Thymus (tissue), 11 donors: ENCODE measurements at regions not wholly inside any gene's neighbourhood (a gene's known extent, or its start where the extent isn't known, plus 50 kb on each side); places are given as distances from the start of the nearest gene placed in this dataset.

Source experiments
- DNase-seq, 9 donors: peaks; one replicate each; pipeline ENCODE4 v3.0.0-alpha.2; 2013; ENCODE audit warnings: low spot score in 9 of 9, low read depth in 6 of 9, missing footprints in 1 of 9
- H3K27ac ChIP-seq, 2 donors: one replicate each; pipeline ENCODE4 v1.5.1; 2013; ENCODE audit warnings: control low read depth in 1 of 2, low read depth in 1 of 2, low read length in 1 of 2, mild to moderate bottlenecking in 1 of 2, moderate library complexity in 1 of 2
- H3K27me3 ChIP-seq, 2 donors: one replicate each; pipeline ENCODE4 v1.5.1; 2013; ENCODE audit warnings: low read length in 1 of 2; ENCODE audit not compliant: control insufficient read depth in 2 of 2, insufficient read depth in 1 of 2
- H3K36me3 ChIP-seq, 2 donors: one replicate each; pipeline ENCODE4 v1.5.1; 2013; ENCODE audit warnings: low read length in 1 of 2, mild to moderate bottlenecking in 1 of 2, moderate library complexity in 1 of 2; ENCODE audit not compliant: control insufficient read depth in 2 of 2, insufficient read depth in 2 of 2
- H3K4me1 ChIP-seq, 2 donors: one replicate each; pipeline ENCODE4 v1.5.1; 2013; ENCODE audit warnings: low read length in 2 of 2; ENCODE audit not compliant: control insufficient read depth in 2 of 2, insufficient read depth in 2 of 2
- H3K4me3 ChIP-seq, 2 donors: one replicate each; pipeline ENCODE4 v1.5.1; 2013; ENCODE audit warnings: low read length in 2 of 2, control low read depth in 1 of 2, mild to moderate bottlenecking in 1 of 2
- H3K9me3 ChIP-seq, 2 donors: one replicate each; pipeline ENCODE4 v1.5.1; 2013; ENCODE audit warnings: low read length in 1 of 2, mild to moderate bottlenecking in 1 of 2; ENCODE audit not compliant: control insufficient read depth in 2 of 2, insufficient read depth in 1 of 2
- WGBS: extraction: QIAGEN DNeasy Blood & Tissue Kit; methylation state at CpG from one replicate; pipeline ENCODE4 v1.1.7; 2013; 5-methylcytosine and 5-hydroxymethylcytosine counted together
- donor health status: healthy.

- Histone ChIP-seq H3K9me3 (no peaks in the 10 kb centered on the region), H3K27me3 (no peaks in the 10 kb centered on the region), H3K4me3 (no peak overlapping the region), H3K4me1 (no peaks in the 10 kb centered on the region), H3K36me3 (no peaks in the 10 kb centered on the region), H3K27ac (no peak overlapping the region)
- WGBS, result 94% methylated on average over 9 of the region's 9 CpGs
- no peak for DNase-seq
Observed at GRCh38 chr5:27396998-27397397, 358.6 kb upstream of the CDH9 start.

GRCh38 chr5:27392716-27393115 lies 354.3 kb upstream of the CDH9 start:
- Histone ChIP-seq H3K36me3 (no peaks in the 10 kb centered on the region), H3K27me3 (no peaks in the 10 kb centered on the region), H3K4me3 (no peak overlapping the region), H3K27ac (no peak overlapping the region), H3K4me1 (no peaks in the 10 kb centered on the region), H3K9me3 (no peaks in the 10 kb centered on the region)
- no peak for DNase-seq
- 23% methylated on average over 1 of the region's 1 CpG for WGBS

- 89% methylated on average over 2 of the region's 2 CpGs for WGBS
- Histone ChIP-seq H3K4me1 (no peaks in the 10 kb centered on the region), H3K9me3 (no peaks in the 10 kb centered on the region), H3K36me3 (no peaks in the 10 kb centered on the region), H3K27me3 (no peaks in the 10 kb centered on the region), H3K4me3 (no peak overlapping the region), H3K27ac (no peak overlapping the region)
- no peak for DNase-seq
Observed at GRCh38 chr5:27389696-27390095, 351.3 kb upstream of the CDH9 start.

- H3K4me1 ChIP-seq, result no peaks in the 10 kb centered on the region
- no peaks in the 10 kb centered on the region for H3K27me3 ChIP-seq
- H3K27ac ChIP-seq, result no peak overlapping the region
- H3K9me3 ChIP-seq, result no peaks in the 10 kb centered on the region
- WGBS, result 72% methylated on average over 4 of the region's 4 CpGs
- H3K4me3 ChIP-seq, result no peak overlapping the region
- no peak for DNase-seq
- H3K36me3 ChIP-seq, result no peaks in the 10 kb centered on the region
Observed at GRCh38 chr5:27388755-27389154, 350.4 kb upstream of the CDH9 start.

GRCh38 chr5:27387535-27388073 lies 349.2 kb upstream of the CDH9 start:
- Histone ChIP-seq H3K4me1 (no peaks in the 10 kb centered on the region), H3K36me3 (no peaks in the 10 kb centered on the region), H3K9me3 (no peaks in the 10 kb centered on the region), H3K27ac (no peak overlapping the region), H3K4me3 (no peak overlapping the region), H3K27me3 (no peaks in the 10 kb centered on the region)
- 92% methylated on average over 3 of the region's 3 CpGs for WGBS
- DNase-seq, result no peak

- Histone ChIP-seq H3K27me3 (no peaks in the 10 kb centered on the region), H3K9me3 (no peaks in the 10 kb centered on the region), H3K36me3 (no peaks in the 10 kb centered on the region), H3K4me1 (no peaks in the 10 kb centered on the region), H3K27ac (no peak overlapping the region), H3K4me3 (no peak overlapping the region)
- WGBS, result 91% methylated on average over 1 of the region's 1 CpG
- no peak for DNase-seq
Observed at GRCh38 chr5:27381686-27382085, 343.3 kb upstream of the CDH9 start.

- Histone ChIP-seq H3K9me3 (no peaks in the 10 kb centered on the region), H3K27me3 (no peaks in the 10 kb centered on the region), H3K4me3 (no peak overlapping the region), H3K27ac (no peak overlapping the region), H3K36me3 (no peaks in the 10 kb centered on the region), H3K4me1 (no peaks in the 10 kb centered on the region)
- WGBS, result 89% methylated on average over 4 of the region's 4 CpGs
- no peak for DNase-seq
Observed at GRCh38 chr5:27377626-27378025, 339.2 kb upstream of the CDH9 start.

GRCh38 chr5:27353970-27354369 lies 315.6 kb upstream of the CDH9 start:
- WGBS, result 93% methylated on average over 6 of the region's 6 CpGs

GRCh38 chr5:27353540-27353939 lies 315.2 kb upstream of the CDH9 start:
- no peaks in the 10 kb centered on the region for H3K4me1 ChIP-seq
- no peaks in the 10 kb centered on the region for H3K9me3 ChIP-seq
- no peaks in the 10 kb centered on the region for H3K36me3 ChIP-seq
- no peak for DNase-seq
- H3K27me3 ChIP-seq, result no peaks in the 10 kb centered on the region
- no peak overlapping the region for H3K4me3 ChIP-seq
- 89% methylated on average over 6 of the region's 6 CpGs for WGBS
- no peak overlapping the region for H3K27ac ChIP-seq

More at GRCh38 chr5:27353970-27354369, 315.6 kb upstream of the CDH9 start:
- Histone ChIP-seq H3K27ac (no peak overlapping the region), H3K27me3 (no peaks in the 10 kb centered on the region), H3K36me3 (no peaks in the 10 kb centered on the region), H3K4me1 (no peaks in the 10 kb centered on the region), H3K4me3 (no peak overlapping the region), H3K9me3 (no peaks in the 10 kb centered on the region)
- DNase-seq, result no peak

- DNase-seq, result no peak
- H3K27me3 ChIP-seq, result no peaks in the 10 kb centered on the region
Observed at GRCh38 chr5:27341342-27341741, 303.0 kb upstream of the CDH9 start.

More at GRCh38 chr5:27341342-27341741, 303.0 kb upstream of the CDH9 start:
- Histone ChIP-seq H3K27ac (no peak overlapping the region), H3K9me3 (no peaks in the 10 kb centered on the region), H3K4me1 (no peaks in the 10 kb centered on the region), H3K36me3 (no peaks in the 10 kb centered on the region), H3K4me3 (no peak overlapping the region)
